ENCODE measurements at regions not wholly inside any gene's neighbourhood (a gene's known extent, or its start where the extent isn't known, plus 50 kb on each side); places are given as distances from the start of the nearest gene placed in this dataset.

GRCh38 chr5:74017786-74018211 lies 391.8 kb downstream of the ARHGEF28 start (continued):
- TF ChIP-seq ZNF394 (tag by site-specific recombination; IDR thresholded peaks at IDR 0.05; ENCODE audit: borderline replicate concordance) = peak; percentile 64; the same call in 1 of the 2 replicates
- TF ChIP-seq PRDM1 (tag by site-specific recombination; IDR thresholded peaks at IDR 0.05) = no peak
- TF ChIP-seq ZNF585B (tag by site-specific recombination; IDR thresholded peaks at IDR 0.05) = no peak
- peak; percentile 66; the same call in 1 of the 2 replicates for TF ChIP-seq BCL6B (tag by site-specific recombination; IDR thresholded peaks at IDR 0.05)
- TF ChIP-seq OSR2 (tag by site-specific recombination; IDR thresholded peaks at IDR 0.05) = peak; percentile 98
- TF ChIP-seq ZNF558 (tag by site-specific recombination; IDR thresholded peaks at IDR 0.05) = no peak
- no peak for TF ChIP-seq ZNF560 (tag by site-specific recombination; IDR thresholded peaks at IDR 0.05; ENCODE audit: borderline replicate concordance)
- no peak for TF ChIP-seq ZNF670 (tag by site-specific recombination; IDR thresholded peaks at IDR 0.05; ENCODE audit: low read depth)
- TF ChIP-seq ZNF544 (tag by site-specific recombination; IDR thresholded peaks at IDR 0.05) = no peak
- no peak for TF ChIP-seq ZNF645 (tag by site-specific recombination; IDR thresholded peaks at IDR 0.05)
- no peak for TF ChIP-seq ZFP41 (tag by site-specific recombination; IDR thresholded peaks at IDR 0.05; ENCODE audit: borderline replicate concordance)
- TF ChIP-seq ZNF404 (tag by site-specific recombination; IDR thresholded peaks at IDR 0.05) = no peak
- no peak for TF ChIP-seq PRDM2 (tag by site-specific recombination; IDR thresholded peaks at IDR 0.05; ENCODE audit: borderline replicate concordance)
- TF ChIP-seq ZNF777 (tag by site-specific recombination; IDR thresholded peaks at IDR 0.05; ENCODE audit: borderline replicate concordance) = no peak
- TF ChIP-seq ZNF146 (tag by site-specific recombination; IDR thresholded peaks at IDR 0.05) = peak; percentile 34; the same call in 1 of the 2 replicates
- no peak for TF ChIP-seq KLF1 (tag by site-specific recombination; IDR thresholded peaks at IDR 0.05)
- no peak for TF ChIP-seq ZNF37A (tag by site-specific recombination; IDR thresholded peaks at IDR 0.05)
- TF ChIP-seq ZEB2 (tag by site-specific recombination; IDR thresholded peaks at IDR 0.05) = peak; percentile 97
- TF ChIP-seq SP2 (tag by site-specific recombination; IDR thresholded peaks at IDR 0.05) = no peak
- no peak for TF ChIP-seq KLF7 (tag by site-specific recombination; IDR thresholded peaks at IDR 0.05; ENCODE audit: borderline replicate concordance)
- TF ChIP-seq PRDM10 (tag by site-specific recombination; IDR thresholded peaks at IDR 0.05) = peak; percentile 61
- peak; percentile 24; the same call in 1 of the 2 replicates for TF ChIP-seq MZF1 (tag by site-specific recombination; IDR thresholded peaks at IDR 0.05; ENCODE audit: borderline replicate concordance)
- no peak for TF ChIP-seq ZNF174 (tag by site-specific recombination; IDR thresholded peaks at IDR 0.05)
- peak; percentile 63; the same call in 1 of the 2 replicates for TF ChIP-seq BCL11B (tag by site-specific recombination; IDR thresholded peaks at IDR 0.05; ENCODE audit: low read depth)
- no peak for TF ChIP-seq ZNF664 (tag by site-specific recombination; IDR thresholded peaks at IDR 0.05)
- no peak for TF ChIP-seq ZSCAN5A (tag by site-specific recombination; IDR thresholded peaks at IDR 0.05)
- no peak for TF ChIP-seq MYNN (tag by site-specific recombination; IDR thresholded peaks at IDR 0.05; ENCODE audit: borderline replicate concordance)

All from HEK293 (cell line).